H1 (cell line): ENCODE measurements at regions not wholly inside any gene's neighbourhood (a gene's known extent, or its start where the extent isn't known, plus 50 kb on each side); places are given as distances from the start of the nearest gene placed in this dataset.

Experiments used
- CBX5 ChIP-seq: fragments of 300-800, 300-1000 bp; sonication (generic); IDR thresholded peaks from 2 replicates; pipeline ENCODE4 v1.7.1; 2016; ENCODE audit warnings: antibody characterized with exemption, low read length, low read depth
- CTCF ChIP-seq, 3 experiments: IDR thresholded peaks; 1 replicate in 2 of 3; 2 replicates in 1 of 3; pipeline versions ENCODE4 v1.5.1 to v1.6.1; 2011; ENCODE audit warnings: low read length in 3 of 3, mild to moderate bottlenecking in 3 of 3, inconsistent platforms in 2 of 3, low read depth in 1 of 3, moderate library complexity in 1 of 3; ENCODE audit not compliant: insufficient read depth in 1 of 3; ENCODE audit errors: control extremely low read depth in 1 of 3
- HDAC2 ChIP-seq, 2 experiments: fragments of 300-600 bp in 1 of 2; sonication (generic) in 1 of 2; IDR thresholded peaks; 2 replicates each; pipeline ENCODE4 v1.6.1; 2011 to 2012; ENCODE audit warnings: low read depth in 2 of 2, low read length in 2 of 2, mild to moderate bottlenecking in 2 of 2, moderate library complexity in 2 of 2, borderline replicate concordance in 1 of 2, inconsistent platforms in 1 of 2
- JUND ChIP-seq: IDR thresholded peaks from 2 replicates; pipeline ENCODE4 v1.6.1; 2011; ENCODE audit warnings: mild to moderate bottlenecking, improper control_type of control experiment, low read length
- MAX ChIP-seq: IDR thresholded peaks from 2 replicates; pipeline ENCODE4 v1.6.1; 2012; ENCODE audit warnings: inconsistent platforms
- PHF8 ChIP-seq: fragments of 200-600 bp; sonication (generic); conservative IDR thresholded peaks from 2 replicates; pipeline ENCODE4 v1.7.1; 2012; ENCODE audit warnings: low read depth, mild to moderate bottlenecking, inconsistent platforms, low read length, moderate library complexity
- RNF2 ChIP-seq: fragments of 200-900, 300-1000 bp; sonication (generic); IDR thresholded peaks from 2 replicates; pipeline ENCODE4 v1.7.1; 2016; ENCODE audit warnings: borderline replicate concordance, low read depth, mild to moderate bottlenecking, antibody characterized with exemption, low read length; ENCODE audit not compliant: poor library complexity, severe bottlenecking; ENCODE audit errors: missing control alignments
- SP2 ChIP-seq: IDR thresholded peaks from 2 replicates; pipeline ENCODE4 v1.6.1; 2012; ENCODE audit warnings: mild to moderate bottlenecking, low read length, inconsistent platforms
- SUZ12 ChIP-seq: fragments of 200-600 bp; sonication (generic); IDR thresholded peaks from 2 replicates; pipeline ENCODE4 v1.6.1; 2012; ENCODE audit warnings: mild to moderate bottlenecking, inconsistent platforms, low read length, moderate library complexity, mixed read lengths
- YY1 ChIP-seq: IDR thresholded peaks from 2 replicates; pipeline ENCODE4 v1.6.1; 2011; ENCODE audit warnings: low read depth, mild to moderate bottlenecking, low read length

GRCh38 chr3:23646184-23646920 is 159.4 kb upstream of the UBE2E1 start:
- TF ChIP-seq JUND: no peak
- no peak for TF ChIP-seq CTCF (IDR thresholded peaks at IDR 0.05; ENCODE audit: control extremely low read depth in 1 of 3, insufficient read depth in 1 of 3, low read depth in 1 of 3, low read length in 3 of 3)
- TF ChIP-seq YY1: no peak
- TF ChIP-seq PHF8: no peak
- no peak for TF ChIP-seq RNF2
- TF ChIP-seq SUZ12: no peak
- TF ChIP-seq CBX5: no peak
- TF ChIP-seq MAX: no peak
- TF ChIP-seq SP2: no peak
- no peak for TF ChIP-seq HDAC2 (IDR thresholded peaks at IDR 0.05; ENCODE audit: borderline replicate concordance in 1 of 2, low read depth in 2 of 2, low read length in 2 of 2)
